SK-N-SH treated with all-trans-retinoic acid at 6 μM for 48 hours (cell line): ENCODE measurements at regions not wholly inside any gene's neighbourhood (a gene's known extent, or its start where the extent isn't known, plus 50 kb on each side); places are given as distances from the start of the nearest gene placed in this dataset.

ENCODE experiments used
- ARNTL ChIP-seq: fragments of 450-650 bp; formaldehyde crosslinking; IDR thresholded peaks from 2 replicates; pipeline ENCODE4 v1.5.0; 2020; ENCODE audit warnings: low read depth, mild to moderate bottlenecking, moderate library complexity, borderline replicate concordance
- CREB5 ChIP-seq: fragments of 250-450 bp; sonication (Bioruptor Pico); IDR thresholded peaks from 2 replicates; pipeline ENCODE4 v1.5.1; 2020; ENCODE audit warnings: low read depth, mild to moderate bottlenecking, moderate library complexity
- ESRRG ChIP-seq: fragments of 250-450 bp; sonication (Bioruptor Pico); IDR thresholded peaks from 2 replicates; pipeline ENCODE4 v1.6.1; 2021; ENCODE audit warnings: mild to moderate bottlenecking
- OSR1 ChIP-seq: fragments of 250-450 bp; sonication (Bioruptor Pico); IDR thresholded peaks from 2 replicates; pipeline ENCODE4 v1.8.0; 2022; ENCODE audit warnings: moderate library complexity, mild to moderate bottlenecking, inconsistent platforms
- PATZ1 ChIP-seq: fragments of 250-450 bp; sonication (Bioruptor Pico); IDR thresholded peaks from 2 replicates; pipeline ENCODE4 v1.8.0; 2020; ENCODE audit warnings: mild to moderate bottlenecking, moderate library complexity, borderline replicate concordance
- RARB ChIP-seq: fragments of 250-450 bp; sonication (Bioruptor Pico); IDR thresholded peaks from 2 replicates; pipeline ENCODE4 v1.8.0; 2021; ENCODE audit warnings: mild to moderate bottlenecking, moderate library complexity
- SNAI2 ChIP-seq: fragments of 250-450 bp; sonication (Bioruptor Pico); IDR thresholded peaks from 2 replicates; pipeline ENCODE4 v1.5.0; 2020; ENCODE audit warnings: mild to moderate bottlenecking, moderate library complexity
- TCF4 ChIP-seq: fragments of 250-450 bp; sonication (Bioruptor Pico); IDR thresholded peaks from 2 replicates; pipeline ENCODE4 v1.8.0; 2021; ENCODE audit warnings: mild to moderate bottlenecking, moderate library complexity, borderline replicate concordance
- TOX ChIP-seq: fragments of 250-450 bp; sonication (Bioruptor Pico); IDR thresholded peaks from 2 replicates; pipeline ENCODE4 v1.8.0; 2021; ENCODE audit warnings: mild to moderate bottlenecking, moderate library complexity, borderline replicate concordance
- TSHZ2 ChIP-seq: fragments of 250-450 bp; sonication (Bioruptor Pico); IDR thresholded peaks from 2 replicates; pipeline ENCODE4 v1.5.0; 2020; ENCODE audit warnings: mild to moderate bottlenecking, moderate library complexity
- ZFP30 ChIP-seq: fragments of 450-650 bp; formaldehyde crosslinking; IDR thresholded peaks from 2 replicates; pipeline ENCODE4 v1.5.0; 2022; ENCODE audit warnings: mild to moderate bottlenecking, moderate library complexity
- ZNF70 ChIP-seq: fragments of 450-650 bp; formaldehyde crosslinking; IDR thresholded peaks from 2 replicates; pipeline ENCODE4 v1.5.0; 2020; ENCODE audit warnings: mild to moderate bottlenecking, moderate library complexity

GRCh38 chr6:146974351-146974750 is 229.9 kb upstream of the STXBP5 start:
- TF ChIP-seq SNAI2 (CRISPR knock-in tag) (no peak), TOX (no peak), TSHZ2 (CRISPR knock-in tag) (no peak), PATZ1 (CRISPR knock-in tag) (no peak), ESRRG (CRISPR knock-in tag) (no peak), OSR1 (CRISPR knock-in tag) (no peak), ARNTL (CRISPR knock-in tag) (no peak), ZNF70 (no peak), RARB (CRISPR knock-in tag) (no peak), TCF4 (no peak), CREB5 (no peak), ZFP30 (CRISPR knock-in tag) (no peak)
